ENCODE measurements at regions not wholly inside any gene's neighbourhood (a gene's known extent, or its start where the extent isn't known, plus 50 kb on each side); places are given as distances from the start of the nearest gene placed in this dataset.

DNA sequence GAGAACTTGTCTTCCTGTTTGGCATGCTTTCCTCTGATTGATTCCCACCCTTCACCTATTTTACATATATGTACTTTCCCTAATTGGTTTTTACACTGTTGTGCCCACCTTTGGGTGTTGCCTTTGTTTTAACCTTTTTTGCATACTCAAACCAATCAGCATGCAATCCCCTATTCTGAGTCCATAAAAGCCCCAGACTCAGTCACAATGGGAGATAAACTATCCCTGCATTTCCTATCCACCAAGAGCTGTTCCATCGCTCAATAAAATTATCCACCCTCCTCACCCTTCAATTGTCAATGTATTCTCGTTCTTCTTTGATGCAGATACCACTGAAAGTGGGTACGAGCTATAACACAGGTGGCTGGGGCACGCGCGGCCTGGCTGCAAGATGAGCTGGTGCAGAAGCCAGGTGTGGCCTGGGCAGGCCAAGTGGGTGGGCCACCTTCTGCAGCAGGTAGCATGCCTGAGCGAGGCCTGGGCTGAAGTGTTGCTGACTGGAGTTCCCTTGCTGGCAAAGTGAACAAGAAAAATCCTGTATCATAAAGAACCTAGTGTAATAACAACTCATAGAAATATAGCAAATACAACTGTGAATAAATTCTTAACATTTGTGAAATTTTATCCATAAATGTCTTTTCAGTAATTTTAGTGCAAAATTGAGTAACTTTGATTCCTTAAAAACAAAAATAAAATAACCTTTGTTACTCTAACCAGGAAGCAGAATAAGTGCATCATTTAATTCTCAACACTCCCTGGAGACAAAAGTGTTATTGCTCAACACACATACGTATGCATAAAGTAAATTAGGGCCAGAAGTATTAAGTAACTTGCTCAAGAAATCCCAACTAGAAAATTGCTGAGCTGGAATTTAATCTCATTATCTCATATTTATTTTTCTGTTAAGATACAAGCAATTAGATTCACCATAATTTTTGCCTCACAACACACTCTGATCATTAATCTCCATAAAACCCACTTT, 685.3 kb upstream of the EDIL3 start (continued):
- TF ChIP-seq, protein P1, sequence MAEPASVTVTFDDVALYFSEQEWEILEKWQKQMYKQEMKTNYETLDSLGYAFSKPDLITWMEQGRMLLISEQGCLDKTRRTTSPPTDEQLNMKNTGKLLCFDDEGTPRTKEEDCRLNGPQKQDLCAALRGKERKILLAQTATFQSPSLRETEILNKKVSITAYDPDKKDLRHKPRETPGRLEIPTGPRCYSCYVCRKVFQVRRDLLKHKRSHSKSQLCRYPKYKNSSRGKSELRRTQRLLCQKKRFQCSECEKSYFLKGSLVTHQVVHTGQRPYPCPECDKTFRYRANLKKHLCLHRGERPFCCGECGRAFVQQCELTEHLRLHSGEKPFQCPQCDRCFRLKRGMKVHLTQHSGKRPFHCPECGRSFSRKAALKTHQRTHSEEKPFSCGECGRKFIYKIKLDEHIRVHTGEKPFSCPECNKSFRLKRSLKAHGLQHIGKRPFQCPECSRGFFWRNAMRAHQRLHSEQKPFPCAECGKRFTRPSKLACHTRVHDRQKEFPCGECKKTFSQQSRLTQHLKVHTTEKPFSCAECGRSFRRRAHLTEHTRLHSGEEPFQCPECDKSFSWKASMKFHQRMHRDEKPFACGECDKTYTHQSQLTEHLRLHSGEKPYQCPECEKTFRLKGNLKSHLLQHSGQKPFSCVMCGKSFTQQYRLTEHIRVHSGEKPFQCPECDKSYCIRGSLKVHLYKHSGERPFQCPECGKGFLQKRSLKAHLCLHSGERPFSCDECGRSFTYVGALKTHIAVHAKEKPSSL (CRISPR knock-in tag; conservative IDR thresholded peaks at IDR 0.05): no peak
- TF ChIP-seq ETV6 (CRISPR knock-in tag; IDR thresholded peaks at IDR 0.05) (peak; percentile 55; the same call in 1 of the 2 replicates), NFYB (CRISPR knock-in tag; conservative IDR thresholded peaks at IDR 0.05; ENCODE audit: low read depth) (no peak)

DNA sequence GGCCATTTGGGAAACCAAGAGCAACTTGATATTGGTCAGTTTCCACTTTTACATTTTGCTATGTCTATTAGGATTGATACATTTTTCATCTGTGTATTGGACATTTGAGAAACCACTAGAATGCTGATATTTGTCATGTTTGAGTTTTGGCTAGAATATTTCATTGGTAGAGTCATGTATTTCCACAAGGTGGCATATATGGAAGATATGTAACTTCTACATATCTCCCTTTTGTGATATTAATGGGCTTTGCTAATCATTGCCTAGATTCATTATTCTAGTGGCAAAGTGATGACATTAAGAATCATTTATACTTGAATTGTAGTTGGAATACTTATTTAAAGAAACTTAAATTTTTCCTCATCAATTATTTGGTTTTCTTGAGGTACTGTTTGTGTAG, 692.9 kb upstream of the EDIL3 start:
- H3K27ac Mint-ChIP-seq: no peak overlapping the region
- H3K4me1 Mint-ChIP-seq: no peaks in the 10 kb centered on the region
- H3K9me3 Mint-ChIP-seq: no peaks in the 10 kb centered on the region; the same call in 1 of the 2 replicates
- H3K36me3 Mint-ChIP-seq: no peaks in the 10 kb centered on the region
- H3K4me3 Mint-ChIP-seq: no peak overlapping the region
- DNase-seq (ENCODE audit: low spot score): no peak
- POLR2A ChIA-PET: no interaction called here
- TF ChIP-seq ZNF671 (CRISPR knock-in tag; IDR thresholded peaks at IDR 0.05) (no peak), ELF4 (CRISPR knock-in tag; IDR thresholded peaks at IDR 0.05; ENCODE audit: low read depth) (no peak), HMGA2 (CRISPR knock-in tag; IDR thresholded peaks at IDR 0.05) (no peak), GTF2I (CRISPR knock-in tag; conservative IDR thresholded peaks at IDR 0.05) (no peak), RORB (CRISPR knock-in tag; IDR thresholded peaks at IDR 0.05) (no peak)
- TF ChIP-seq, protein P2, sequence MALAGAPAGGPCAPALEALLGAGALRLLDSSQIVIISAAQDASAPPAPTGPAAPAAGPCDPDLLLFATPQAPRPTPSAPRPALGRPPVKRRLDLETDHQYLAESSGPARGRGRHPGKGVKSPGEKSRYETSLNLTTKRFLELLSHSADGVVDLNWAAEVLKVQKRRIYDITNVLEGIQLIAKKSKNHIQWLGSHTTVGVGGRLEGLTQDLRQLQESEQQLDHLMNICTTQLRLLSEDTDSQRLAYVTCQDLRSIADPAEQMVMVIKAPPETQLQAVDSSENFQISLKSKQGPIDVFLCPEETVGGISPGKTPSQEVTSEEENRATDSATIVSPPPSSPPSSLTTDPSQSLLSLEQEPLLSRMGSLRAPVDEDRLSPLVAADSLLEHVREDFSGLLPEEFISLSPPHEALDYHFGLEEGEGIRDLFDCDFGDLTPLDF (CRISPR knock-in tag; IDR thresholded peaks at IDR 0.05): no peak
- TF ChIP-seq, protein P3, sequence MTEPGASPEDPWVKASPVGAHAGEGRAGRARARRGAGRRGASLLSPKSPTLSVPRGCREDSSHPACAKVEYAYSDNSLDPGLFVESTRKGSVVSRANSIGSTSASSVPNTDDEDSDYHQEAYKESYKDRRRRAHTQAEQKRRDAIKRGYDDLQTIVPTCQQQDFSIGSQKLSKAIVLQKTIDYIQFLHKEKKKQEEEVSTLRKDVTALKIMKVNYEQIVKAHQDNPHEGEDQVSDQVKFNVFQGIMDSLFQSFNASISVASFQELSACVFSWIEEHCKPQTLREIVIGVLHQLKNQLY (CRISPR knock-in tag; IDR thresholded peaks at IDR 0.05): no peak
- TF ChIP-seq, protein P4, sequence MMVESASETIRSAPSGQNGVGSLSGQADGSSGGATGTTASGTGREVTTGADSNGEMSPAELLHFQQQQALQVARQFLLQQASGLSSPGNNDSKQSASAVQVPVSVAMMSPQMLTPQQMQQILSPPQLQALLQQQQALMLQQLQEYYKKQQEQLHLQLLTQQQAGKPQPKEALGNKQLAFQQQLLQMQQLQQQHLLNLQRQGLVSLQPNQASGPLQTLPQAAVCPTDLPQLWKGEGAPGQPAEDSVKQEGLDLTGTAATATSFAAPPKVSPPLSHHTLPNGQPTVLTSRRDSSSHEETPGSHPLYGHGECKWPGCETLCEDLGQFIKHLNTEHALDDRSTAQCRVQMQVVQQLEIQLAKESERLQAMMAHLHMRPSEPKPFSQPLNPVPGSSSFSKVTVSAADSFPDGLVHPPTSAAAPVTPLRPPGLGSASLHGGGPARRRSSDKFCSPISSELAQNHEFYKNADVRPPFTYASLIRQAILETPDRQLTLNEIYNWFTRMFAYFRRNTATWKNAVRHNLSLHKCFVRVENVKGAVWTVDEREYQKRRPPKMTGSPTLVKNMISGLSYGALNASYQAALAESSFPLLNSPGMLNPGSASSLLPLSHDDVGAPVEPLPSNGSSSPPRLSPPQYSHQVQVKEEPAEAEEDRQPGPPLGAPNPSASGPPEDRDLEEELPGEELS (CRISPR knock-in tag; IDR thresholded peaks at IDR 0.05): no peak
- TF ChIP-seq, protein P5, sequence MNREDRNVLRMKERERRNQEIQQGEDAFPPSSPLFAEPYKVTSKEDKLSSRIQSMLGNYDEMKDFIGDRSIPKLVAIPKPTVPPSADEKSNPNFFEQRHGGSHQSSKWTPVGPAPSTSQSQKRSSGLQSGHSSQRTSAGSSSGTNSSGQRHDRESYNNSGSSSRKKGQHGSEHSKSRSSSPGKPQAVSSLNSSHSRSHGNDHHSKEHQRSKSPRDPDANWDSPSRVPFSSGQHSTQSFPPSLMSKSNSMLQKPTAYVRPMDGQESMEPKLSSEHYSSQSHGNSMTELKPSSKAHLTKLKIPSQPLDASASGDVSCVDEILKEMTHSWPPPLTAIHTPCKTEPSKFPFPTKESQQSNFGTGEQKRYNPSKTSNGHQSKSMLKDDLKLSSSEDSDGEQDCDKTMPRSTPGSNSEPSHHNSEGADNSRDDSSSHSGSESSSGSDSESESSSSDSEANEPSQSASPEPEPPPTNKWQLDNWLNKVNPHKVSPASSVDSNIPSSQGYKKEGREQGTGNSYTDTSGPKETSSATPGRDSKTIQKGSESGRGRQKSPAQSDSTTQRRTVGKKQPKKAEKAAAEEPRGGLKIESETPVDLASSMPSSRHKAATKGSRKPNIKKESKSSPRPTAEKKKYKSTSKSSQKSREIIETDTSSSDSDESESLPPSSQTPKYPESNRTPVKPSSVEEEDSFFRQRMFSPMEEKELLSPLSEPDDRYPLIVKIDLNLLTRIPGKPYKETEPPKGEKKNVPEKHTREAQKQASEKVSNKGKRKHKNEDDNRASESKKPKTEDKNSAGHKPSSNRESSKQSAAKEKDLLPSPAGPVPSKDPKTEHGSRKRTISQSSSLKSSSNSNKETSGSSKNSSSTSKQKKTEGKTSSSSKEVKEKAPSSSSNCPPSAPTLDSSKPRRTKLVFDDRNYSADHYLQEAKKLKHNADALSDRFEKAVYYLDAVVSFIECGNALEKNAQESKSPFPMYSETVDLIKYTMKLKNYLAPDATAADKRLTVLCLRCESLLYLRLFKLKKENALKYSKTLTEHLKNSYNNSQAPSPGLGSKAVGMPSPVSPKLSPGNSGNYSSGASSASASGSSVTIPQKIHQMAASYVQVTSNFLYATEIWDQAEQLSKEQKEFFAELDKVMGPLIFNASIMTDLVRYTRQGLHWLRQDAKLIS (CRISPR knock-in tag; IDR thresholded peaks at IDR 0.05; ENCODE audit: borderline replicate concordance): no peak
- TF ChIP-seq, protein P6, sequence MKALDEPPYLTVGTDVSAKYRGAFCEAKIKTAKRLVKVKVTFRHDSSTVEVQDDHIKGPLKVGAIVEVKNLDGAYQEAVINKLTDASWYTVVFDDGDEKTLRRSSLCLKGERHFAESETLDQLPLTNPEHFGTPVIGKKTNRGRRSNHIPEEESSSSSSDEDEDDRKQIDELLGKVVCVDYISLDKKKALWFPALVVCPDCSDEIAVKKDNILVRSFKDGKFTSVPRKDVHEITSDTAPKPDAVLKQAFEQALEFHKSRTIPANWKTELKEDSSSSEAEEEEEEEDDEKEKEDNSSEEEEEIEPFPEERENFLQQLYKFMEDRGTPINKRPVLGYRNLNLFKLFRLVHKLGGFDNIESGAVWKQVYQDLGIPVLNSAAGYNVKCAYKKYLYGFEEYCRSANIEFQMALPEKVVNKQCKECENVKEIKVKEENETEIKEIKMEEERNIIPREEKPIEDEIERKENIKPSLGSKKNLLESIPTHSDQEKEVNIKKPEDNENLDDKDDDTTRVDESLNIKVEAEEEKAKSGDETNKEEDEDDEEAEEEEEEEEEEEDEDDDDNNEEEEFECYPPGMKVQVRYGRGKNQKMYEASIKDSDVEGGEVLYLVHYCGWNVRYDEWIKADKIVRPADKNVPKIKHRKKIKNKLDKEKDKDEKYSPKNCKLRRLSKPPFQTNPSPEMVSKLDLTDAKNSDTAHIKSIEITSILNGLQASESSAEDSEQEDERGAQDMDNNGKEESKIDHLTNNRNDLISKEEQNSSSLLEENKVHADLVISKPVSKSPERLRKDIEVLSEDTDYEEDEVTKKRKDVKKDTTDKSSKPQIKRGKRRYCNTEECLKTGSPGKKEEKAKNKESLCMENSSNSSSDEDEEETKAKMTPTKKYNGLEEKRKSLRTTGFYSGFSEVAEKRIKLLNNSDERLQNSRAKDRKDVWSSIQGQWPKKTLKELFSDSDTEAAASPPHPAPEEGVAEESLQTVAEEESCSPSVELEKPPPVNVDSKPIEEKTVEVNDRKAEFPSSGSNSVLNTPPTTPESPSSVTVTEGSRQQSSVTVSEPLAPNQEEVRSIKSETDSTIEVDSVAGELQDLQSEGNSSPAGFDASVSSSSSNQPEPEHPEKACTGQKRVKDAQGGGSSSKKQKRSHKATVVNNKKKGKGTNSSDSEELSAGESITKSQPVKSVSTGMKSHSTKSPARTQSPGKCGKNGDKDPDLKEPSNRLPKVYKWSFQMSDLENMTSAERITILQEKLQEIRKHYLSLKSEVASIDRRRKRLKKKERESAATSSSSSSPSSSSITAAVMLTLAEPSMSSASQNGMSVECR (CRISPR knock-in tag; IDR thresholded peaks at IDR 0.05; ENCODE audit: borderline replicate concordance): no peak
- TF ChIP-seq, protein P7, sequence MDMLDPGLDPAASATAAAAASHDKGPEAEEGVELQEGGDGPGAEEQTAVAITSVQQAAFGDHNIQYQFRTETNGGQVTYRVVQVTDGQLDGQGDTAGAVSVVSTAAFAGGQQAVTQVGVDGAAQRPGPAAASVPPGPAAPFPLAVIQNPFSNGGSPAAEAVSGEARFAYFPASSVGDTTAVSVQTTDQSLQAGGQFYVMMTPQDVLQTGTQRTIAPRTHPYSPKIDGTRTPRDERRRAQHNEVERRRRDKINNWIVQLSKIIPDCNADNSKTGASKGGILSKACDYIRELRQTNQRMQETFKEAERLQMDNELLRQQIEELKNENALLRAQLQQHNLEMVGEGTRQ (CRISPR knock-in tag; IDR thresholded peaks at IDR 0.05): no peak
- CTCF ChIA-PET: no interaction called here
- no peaks in the 10 kb centered on the region for H3K27me3 Mint-ChIP-seq (ENCODE audit: low read depth)
- no peak for ATAC-seq
